ENCODE measurements at regions not wholly inside any gene's neighbourhood (a gene's known extent, or its start where the extent isn't known, plus 50 kb on each side); places are given as distances from the start of the nearest gene placed in this dataset.

- peaks cover 0 to 3% of the 10 kb centered on the region in 2 donors for H3K9me3 ChIP-seq (ENCODE audit: control insufficient read depth in 2 of 2, insufficient read depth in 1 of 2, low read depth in 1 of 2, low read length in 1 of 2)
- no peak overlapping the region for H3K4me3 ChIP-seq (ENCODE audit: low read depth in 1 of 2, low read length in 2 of 2)
- H3K4me1 ChIP-seq (ENCODE audit: control insufficient read depth in 2 of 2, insufficient read depth in 2 of 2, low read length in 1 of 2) = no peaks in the 10 kb centered on the region
- no peak overlapping the region for H3K27ac ChIP-seq (ENCODE audit: low read depth in 2 of 2, low read length in 1 of 2)
- no peaks in the 10 kb centered on the region for H3K36me3 ChIP-seq (ENCODE audit: control insufficient read depth in 2 of 2, insufficient read depth in 2 of 2, low read length in 1 of 2)
- H3K27me3 ChIP-seq (ENCODE audit: control insufficient read depth in 1 of 2, insufficient read depth in 2 of 2, low read length in 2 of 2) = no peaks in the 10 kb centered on the region
- WGBS, 2 donors = 93 to 94% methylated on average over 2 of the region's 2 CpGs
Measured at GRCh38 chr9:14406463-14406862, 92.5 kb upstream of the NFIB start.

- H3K27me3 ChIP-seq (ENCODE audit: control insufficient read depth in 1 of 2, insufficient read depth in 2 of 2, low read length in 2 of 2) = no peaks in the 10 kb centered on the region
- no peak overlapping the region for H3K27ac ChIP-seq (ENCODE audit: low read depth in 2 of 2, low read length in 1 of 2)
- no peak overlapping the region for H3K4me3 ChIP-seq (ENCODE audit: low read depth in 1 of 2, low read length in 2 of 2)
- 78 to 81% methylated on average over 3 of the region's 3 CpGs for WGBS, 2 donors
- no peaks in the 10 kb centered on the region for H3K4me1 ChIP-seq (ENCODE audit: control insufficient read depth in 2 of 2, insufficient read depth in 2 of 2, low read length in 1 of 2)
- H3K36me3 ChIP-seq (ENCODE audit: control insufficient read depth in 2 of 2, insufficient read depth in 2 of 2, low read length in 1 of 2) = no peaks in the 10 kb centered on the region
- H3K9me3 ChIP-seq (ENCODE audit: control insufficient read depth in 2 of 2, insufficient read depth in 1 of 2, low read depth in 1 of 2, low read length in 1 of 2) = peaks cover 0 to 3% of the 10 kb centered on the region in 2 donors
Measured at GRCh38 chr9:14405176-14405706, 91.3 kb upstream of the NFIB start.

DNA sequence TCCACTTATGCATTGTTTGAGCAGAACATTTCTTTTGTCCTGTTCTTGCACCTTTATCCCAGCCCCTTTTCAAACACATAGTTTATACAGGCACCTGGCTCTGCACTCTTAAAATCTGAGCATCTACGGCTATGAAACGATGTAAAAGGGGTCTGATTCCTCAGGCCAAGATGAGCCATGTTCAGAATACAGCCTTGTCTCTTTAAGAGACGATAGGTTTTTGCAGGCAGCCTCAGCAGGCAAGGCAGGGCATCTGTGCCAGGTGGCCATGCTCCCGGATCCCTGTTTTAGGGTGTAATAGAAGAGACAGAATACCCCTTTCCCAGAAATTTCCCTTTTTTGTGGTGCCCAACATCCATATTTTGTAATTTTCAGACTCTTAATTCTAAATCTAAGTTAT is 89.1 kb upstream of the NFIB start:
- no peaks in the 10 kb centered on the region for H3K36me3 ChIP-seq (ENCODE audit: control insufficient read depth in 2 of 2, insufficient read depth in 2 of 2, low read length in 1 of 2)
- H3K27me3 ChIP-seq (ENCODE audit: control insufficient read depth in 1 of 2, insufficient read depth in 2 of 2, low read length in 2 of 2) = no peaks in the 10 kb centered on the region
- H3K4me3 ChIP-seq (ENCODE audit: low read depth in 1 of 2, low read length in 2 of 2) = no peak overlapping the region
- no peaks in the 10 kb centered on the region for H3K9me3 ChIP-seq (ENCODE audit: control insufficient read depth in 2 of 2, insufficient read depth in 1 of 2, low read depth in 1 of 2, low read length in 1 of 2)
- H3K4me1 ChIP-seq (ENCODE audit: control insufficient read depth in 2 of 2, insufficient read depth in 2 of 2, low read length in 1 of 2) = no peaks in the 10 kb centered on the region
- 49 to 61% methylated on average over 4 of the region's 4 CpGs for WGBS, 2 donors
- no peak overlapping the region for H3K27ac ChIP-seq (ENCODE audit: low read depth in 2 of 2, low read length in 1 of 2)

GRCh38 chr9:14402583-14402982 is 88.6 kb upstream of the NFIB start:
- H3K9me3 ChIP-seq (ENCODE audit: control insufficient read depth in 2 of 2, insufficient read depth in 1 of 2, low read depth in 1 of 2, low read length in 1 of 2) = no peaks in the 10 kb centered on the region
- 61 to 65% methylated on average over 3 of the region's 3 CpGs for WGBS, 2 donors
- no peaks in the 10 kb centered on the region for H3K36me3 ChIP-seq (ENCODE audit: control insufficient read depth in 2 of 2, insufficient read depth in 2 of 2, low read length in 1 of 2)
- H3K27ac ChIP-seq (ENCODE audit: low read depth in 2 of 2, low read length in 1 of 2) = no peak overlapping the region
- H3K27me3 ChIP-seq (ENCODE audit: control insufficient read depth in 1 of 2, insufficient read depth in 2 of 2, low read length in 2 of 2) = no peaks in the 10 kb centered on the region
- H3K4me3 ChIP-seq (ENCODE audit: low read depth in 1 of 2, low read length in 2 of 2) = no peak overlapping the region
- no peaks in the 10 kb centered on the region for H3K4me1 ChIP-seq (ENCODE audit: control insufficient read depth in 2 of 2, insufficient read depth in 2 of 2, low read length in 1 of 2)

GRCh38 chr9:14401911-14402310 is 88.0 kb upstream of the NFIB start:
- Histone ChIP-seq H3K36me3 (ENCODE audit: control insufficient read depth in 2 of 2, insufficient read depth in 2 of 2, low read length in 1 of 2) (no peaks in the 10 kb centered on the region), H3K27ac (ENCODE audit: low read depth in 2 of 2, low read length in 1 of 2) (no peak overlapping the region), H3K4me3 (ENCODE audit: low read depth in 1 of 2, low read length in 2 of 2) (no peak overlapping the region), H3K9me3 (ENCODE audit: control insufficient read depth in 2 of 2, insufficient read depth in 1 of 2, low read depth in 1 of 2, low read length in 1 of 2) (no peaks in the 10 kb centered on the region), H3K4me1 (ENCODE audit: control insufficient read depth in 2 of 2, insufficient read depth in 2 of 2, low read length in 1 of 2) (no peaks in the 10 kb centered on the region), H3K27me3 (ENCODE audit: control insufficient read depth in 1 of 2, insufficient read depth in 2 of 2, low read length in 2 of 2) (no peaks in the 10 kb centered on the region)
- 88% methylated on average over 2 of the region's 2 CpGs for WGBS, 2 donors

GRCh38 chr9:14400658-14400995 is 86.7 kb upstream of the NFIB start:
- 61 to 67% methylated on average over 6 of the region's 6 CpGs for WGBS, 2 donors
- H3K36me3 ChIP-seq (ENCODE audit: control insufficient read depth in 2 of 2, insufficient read depth in 2 of 2, low read length in 1 of 2) = no peaks in the 10 kb centered on the region
- no peak overlapping the region for H3K27ac ChIP-seq (ENCODE audit: low read depth in 2 of 2, low read length in 1 of 2)
- H3K27me3 ChIP-seq (ENCODE audit: control insufficient read depth in 1 of 2, insufficient read depth in 2 of 2, low read length in 2 of 2) = no peaks in the 10 kb centered on the region
- H3K9me3 ChIP-seq (ENCODE audit: control insufficient read depth in 2 of 2, insufficient read depth in 1 of 2, low read depth in 1 of 2, low read length in 1 of 2) = no peaks in the 10 kb centered on the region
- H3K4me3 ChIP-seq (ENCODE audit: low read depth in 1 of 2, low read length in 2 of 2) = no peak overlapping the region
- no peaks in the 10 kb centered on the region for H3K4me1 ChIP-seq (ENCODE audit: control insufficient read depth in 2 of 2, insufficient read depth in 2 of 2, low read length in 1 of 2)

GRCh38 chr9:14399756-14400657 is 86.1 kb upstream of the NFIB start:
- Histone ChIP-seq H3K36me3 (ENCODE audit: control insufficient read depth in 2 of 2, insufficient read depth in 2 of 2, low read length in 1 of 2) (no peaks in the 10 kb centered on the region), H3K27ac (ENCODE audit: low read depth in 2 of 2, low read length in 1 of 2) (no peak overlapping the region)

DNA sequence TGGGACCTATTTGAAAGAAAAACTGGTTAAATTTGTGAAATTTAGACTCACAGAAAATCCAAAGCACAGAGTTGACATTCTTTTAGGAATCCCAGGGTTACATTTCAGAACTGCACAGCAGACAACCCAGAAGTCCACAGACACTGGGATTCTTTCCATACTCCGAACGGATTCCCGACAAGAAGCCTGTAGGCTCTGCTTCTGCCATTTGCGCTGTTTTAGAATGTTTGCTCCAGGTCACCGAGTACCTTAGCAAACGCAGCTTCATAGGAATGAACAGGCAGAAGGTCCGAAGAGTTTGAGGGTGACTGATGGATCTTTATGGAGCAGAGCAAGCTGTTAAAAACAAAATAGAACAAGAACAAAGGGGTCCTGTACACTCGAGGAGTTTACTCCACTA is 84.5 kb upstream of the NFIB start:
- Histone ChIP-seq H3K27me3 (ENCODE audit: control insufficient read depth in 1 of 2, insufficient read depth in 2 of 2, low read length in 2 of 2) (no peaks in the 10 kb centered on the region), H3K4me3 (ENCODE audit: low read depth in 1 of 2, low read length in 2 of 2) (no peak overlapping the region), H3K9me3 (ENCODE audit: control insufficient read depth in 2 of 2, insufficient read depth in 1 of 2, low read depth in 1 of 2, low read length in 1 of 2) (no peaks in the 10 kb centered on the region), H3K27ac (ENCODE audit: low read depth in 2 of 2, low read length in 1 of 2) (no peak overlapping the region), H3K36me3 (ENCODE audit: control insufficient read depth in 2 of 2, insufficient read depth in 2 of 2, low read length in 1 of 2) (no peaks in the 10 kb centered on the region), H3K4me1 (ENCODE audit: control insufficient read depth in 2 of 2, insufficient read depth in 2 of 2, low read length in 1 of 2) (no peaks in the 10 kb centered on the region)
- WGBS, 2 donors = 92 to 95% methylated on average over 8 of the region's 8 CpGs

More at GRCh38 chr9:14399756-14400657, 86.1 kb upstream of the NFIB start:
- Histone ChIP-seq H3K9me3 (ENCODE audit: control insufficient read depth in 2 of 2, insufficient read depth in 1 of 2, low read depth in 1 of 2, low read length in 1 of 2) (no peaks in the 10 kb centered on the region), H3K27me3 (ENCODE audit: control insufficient read depth in 1 of 2, insufficient read depth in 2 of 2, low read length in 2 of 2) (no peaks in the 10 kb centered on the region), H3K4me3 (ENCODE audit: low read depth in 1 of 2, low read length in 2 of 2) (no peak overlapping the region), H3K4me1 (ENCODE audit: control insufficient read depth in 2 of 2, insufficient read depth in 2 of 2, low read length in 1 of 2) (no peaks in the 10 kb centered on the region)
- 40% methylated on average over 5 of the region's 5 CpGs for WGBS, 2 donors

- Histone ChIP-seq H3K27me3 (ENCODE audit: control insufficient read depth in 1 of 2, insufficient read depth in 2 of 2, low read length in 2 of 2) (no peaks in the 10 kb centered on the region), H3K27ac (ENCODE audit: low read depth in 2 of 2, low read length in 1 of 2) (no peak overlapping the region)
- 81 to 88% methylated on average over 5 of the region's 5 CpGs for WGBS, 2 donors
Measured at GRCh38 chr9:14396171-14396570, 82.2 kb upstream of the NFIB start.

More at GRCh38 chr9:14396171-14396570, 82.2 kb upstream of the NFIB start:
- Histone ChIP-seq H3K36me3 (ENCODE audit: control insufficient read depth in 2 of 2, insufficient read depth in 2 of 2, low read length in 1 of 2) (no peaks in the 10 kb centered on the region), H3K4me1 (ENCODE audit: control insufficient read depth in 2 of 2, insufficient read depth in 2 of 2, low read length in 1 of 2) (no peaks in the 10 kb centered on the region), H3K9me3 (ENCODE audit: control insufficient read depth in 2 of 2, insufficient read depth in 1 of 2, low read depth in 1 of 2, low read length in 1 of 2) (no peaks in the 10 kb centered on the region), H3K4me3 (ENCODE audit: low read depth in 1 of 2, low read length in 2 of 2) (no peak overlapping the region)

Measured in esophagus (tissue), 2 donors.